ENCODE measurements at regions not wholly inside any gene's neighbourhood (a gene's known extent, or its start where the extent isn't known, plus 50 kb on each side); places are given as distances from the start of the nearest gene placed in this dataset.

GRCh38 chr2:240364582-240364960 lies 70.9 kb upstream of the GPC1 start:
- DNase-seq, result no peak

DNA sequence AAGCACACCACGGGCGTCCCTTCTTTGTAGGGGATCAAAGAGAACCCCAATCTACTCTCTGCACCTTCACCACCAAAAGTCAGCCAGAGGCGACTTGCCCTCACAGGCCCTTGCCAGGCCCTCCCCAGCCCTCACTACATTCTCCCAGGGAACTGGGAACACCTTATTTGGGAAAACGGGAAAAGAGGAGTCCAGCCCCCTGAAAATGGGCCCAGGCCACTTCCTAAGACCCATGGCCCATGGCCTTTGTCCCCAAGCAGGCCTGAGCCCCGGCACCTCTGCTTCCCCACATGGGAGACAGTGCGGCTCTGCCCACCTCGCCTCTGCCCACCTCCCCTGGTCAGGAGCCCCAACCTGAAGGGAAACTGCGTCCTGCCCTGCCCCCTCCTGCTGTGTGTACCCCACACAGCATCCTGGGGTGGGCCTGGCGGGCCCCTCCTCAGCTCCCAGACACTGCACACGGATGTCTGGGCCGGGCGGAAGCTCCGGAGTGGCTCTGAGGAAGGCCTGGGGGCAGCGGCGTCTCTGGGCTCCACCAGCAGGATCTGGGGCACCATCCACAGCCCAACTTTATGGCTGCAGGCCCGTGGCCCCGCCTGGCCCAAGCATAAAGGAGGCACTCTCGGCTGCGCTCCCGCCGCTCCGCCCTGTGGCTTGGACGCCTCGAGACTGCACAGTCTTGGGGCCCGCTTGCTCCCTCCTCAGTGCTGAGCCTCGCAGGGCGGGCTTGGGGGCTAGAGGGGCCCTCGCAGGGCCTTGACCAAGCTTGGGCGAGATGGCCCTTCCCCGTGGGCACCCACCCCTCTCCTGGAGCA lies 70.3 kb upstream of the GPC1 start:
- no peak for DNase-seq

GRCh38 chr2:240365971-240366471 lies 69.4 kb upstream of the GPC1 start:
- no peak for DNase-seq

DNA sequence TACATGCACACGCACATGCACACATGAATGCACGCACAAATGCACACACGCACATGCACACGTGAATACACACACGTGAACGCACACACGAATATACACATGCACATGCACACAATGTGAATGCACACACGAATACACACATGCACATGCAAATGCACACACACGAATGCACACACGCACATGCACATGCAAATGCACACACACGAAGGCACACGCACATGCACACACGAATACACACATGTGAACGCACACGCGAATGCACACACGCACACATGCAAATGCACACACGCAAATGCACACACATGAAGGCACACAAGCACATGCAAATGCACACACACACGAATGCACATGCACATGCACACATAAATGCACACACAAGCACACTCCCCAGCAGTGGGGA lies 68.6 kb upstream of the GPC1 start:
- no peak for DNase-seq

GRCh38 chr2:240367721-240368120 lies 67.7 kb upstream of the GPC1 start:
- DNase-seq, result no peak

DNA sequence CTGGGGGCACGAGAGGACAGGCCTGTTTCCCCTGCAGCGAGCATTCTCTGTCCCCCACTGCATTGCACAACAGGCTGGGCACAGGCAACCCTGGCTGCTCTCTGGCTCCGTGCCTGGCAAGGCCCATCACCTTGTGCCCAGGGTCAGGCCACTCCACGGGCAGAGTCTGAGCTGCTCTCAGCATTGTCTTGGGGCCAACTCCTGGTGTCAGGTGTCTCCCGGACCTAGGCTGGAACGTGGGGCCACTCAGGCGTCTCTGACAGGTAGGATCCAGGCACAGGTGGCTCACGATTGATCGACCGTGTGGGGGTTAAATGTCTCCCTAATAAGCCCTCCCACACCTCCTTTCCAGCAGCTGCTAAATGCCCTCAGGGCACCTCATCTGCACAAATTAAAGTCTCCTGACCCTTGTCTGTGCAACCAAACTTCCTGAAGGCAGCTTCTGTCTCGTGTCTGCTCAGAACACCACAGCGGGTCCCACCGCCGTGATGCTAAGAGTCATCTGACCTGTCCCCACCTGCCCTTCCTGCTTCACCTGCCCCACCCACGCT lies 66.6 kb upstream of the GPC1 start:
- DNase-seq, result no peak

DNA sequence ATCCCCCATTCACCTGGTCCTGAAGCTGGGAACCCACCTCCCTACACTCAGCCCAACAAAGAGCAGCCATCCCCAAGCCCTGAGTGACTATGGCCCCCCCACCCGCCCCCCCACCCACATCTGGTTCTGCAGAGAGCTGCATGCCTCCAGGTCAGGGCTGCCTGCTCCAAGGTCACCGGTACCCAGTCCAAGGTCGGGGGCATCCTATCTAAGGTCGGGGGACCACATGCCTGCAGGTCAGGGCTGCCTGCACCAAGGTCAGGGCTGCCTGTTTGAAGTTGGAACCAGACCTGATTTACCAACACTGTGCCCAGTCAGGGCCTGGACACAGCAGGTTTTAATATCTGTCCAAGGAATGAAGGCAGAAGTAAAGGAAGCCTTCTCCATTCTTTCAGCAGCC lies 66.1 kb upstream of the GPC1 start:
- no peak for DNase-seq

DNA sequence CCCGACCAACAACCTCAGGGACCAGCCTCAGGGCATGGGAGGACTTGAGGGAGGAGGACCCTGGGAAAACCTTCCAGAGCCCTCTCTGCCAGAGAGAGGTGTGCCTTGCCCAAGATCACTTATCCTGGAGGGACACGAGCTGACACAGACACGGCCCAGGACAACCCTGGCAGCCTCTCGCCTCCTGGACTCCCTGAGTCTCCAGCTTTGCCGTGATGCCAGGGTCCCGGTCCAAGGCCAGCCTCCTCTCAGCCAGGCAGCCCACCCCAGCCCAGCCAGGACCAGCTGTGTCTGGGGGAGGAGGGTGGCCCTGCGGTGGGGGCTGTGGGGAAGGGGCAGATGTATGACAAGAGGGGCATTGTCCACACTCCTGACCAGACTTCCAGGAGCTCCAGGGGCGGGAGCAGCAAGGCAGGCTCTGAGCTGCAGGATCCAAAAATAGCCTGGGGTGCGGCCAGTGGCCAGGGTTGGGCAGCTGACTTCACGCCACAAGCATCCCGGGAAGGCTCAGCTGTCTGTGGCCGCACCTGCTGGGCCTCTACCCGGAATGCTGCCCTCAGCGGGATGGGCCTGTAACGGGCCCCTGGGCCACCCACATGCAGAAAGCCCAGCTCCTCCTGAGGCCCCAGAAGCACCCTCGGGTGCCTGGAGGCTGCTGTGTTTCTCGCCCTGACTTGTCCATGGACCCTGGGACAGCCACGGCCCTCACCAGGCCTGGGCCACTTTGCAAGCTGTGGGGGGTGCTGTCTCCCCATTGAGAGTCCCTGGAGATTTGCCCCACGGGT lies 65.5 kb upstream of the GPC1 start:
- no peak for DNase-seq

DNA sequence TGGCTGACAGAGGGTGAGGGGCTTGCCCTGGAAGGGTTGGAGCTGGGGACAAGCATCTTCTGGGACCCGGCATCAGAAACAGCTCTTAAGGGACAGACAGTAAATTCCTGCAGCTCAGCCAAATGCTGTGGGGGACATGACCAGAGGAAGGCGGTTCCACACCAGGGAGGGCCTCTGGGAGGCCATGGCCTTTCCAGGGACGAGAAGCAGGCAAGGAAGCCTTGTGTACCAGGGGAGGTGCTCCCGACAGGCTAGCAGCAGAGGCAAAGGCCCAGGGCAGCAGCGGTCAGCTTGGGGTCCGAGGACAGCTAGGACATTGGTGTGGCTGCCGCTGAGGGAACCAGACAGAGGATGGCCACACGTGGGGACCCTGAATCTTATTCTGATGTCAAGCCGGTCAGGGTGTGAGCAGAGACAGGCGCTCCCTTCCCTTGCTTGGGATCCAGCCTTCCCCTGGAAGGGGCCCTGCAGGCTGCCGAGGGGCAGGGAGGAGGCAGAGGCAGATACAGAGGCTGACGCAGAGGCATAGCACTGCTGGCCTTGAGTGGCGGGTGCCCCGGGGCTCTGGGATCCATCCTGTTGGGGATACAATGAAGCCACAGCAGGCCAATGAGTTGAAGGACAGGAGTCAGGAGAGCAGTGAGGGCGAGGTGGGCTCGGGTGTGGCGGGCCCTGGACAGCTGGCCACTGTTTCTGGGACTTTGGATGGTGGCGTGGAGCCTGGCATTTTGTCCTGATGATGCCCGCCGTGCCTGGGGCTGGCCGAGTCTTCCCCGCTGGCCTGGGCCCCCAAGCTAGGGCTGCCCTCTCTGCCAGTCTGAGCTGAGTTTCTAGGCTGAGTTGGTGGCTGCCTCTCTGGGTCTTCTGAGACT lies 64.1 kb upstream of the GPC1 start:
- DNase-seq, result no peak

- no peak for DNase-seq
These were observed 63.4 kb upstream of the GPC1 start for GRCh38 chr2:240372101-240372500.

- no peak for DNase-seq
These were observed 62.1 kb upstream of the GPC1 start for GRCh38 chr2:240373289-240373885.

GRCh38 chr2:240374085-240374907 lies 61.2 kb upstream of the GPC1 start:
- DNase-seq, result no peak

GRCh38 chr2:240375024-240375645 lies 60.3 kb upstream of the GPC1 start:
- no peak for DNase-seq

- no peak for DNase-seq
These were observed 58.7 kb upstream of the GPC1 start for GRCh38 chr2:240376739-240377138.

GRCh38 chr2:240377366-240377765 lies 58.1 kb upstream of the GPC1 start:
- DNase-seq, result no peak

DNA sequence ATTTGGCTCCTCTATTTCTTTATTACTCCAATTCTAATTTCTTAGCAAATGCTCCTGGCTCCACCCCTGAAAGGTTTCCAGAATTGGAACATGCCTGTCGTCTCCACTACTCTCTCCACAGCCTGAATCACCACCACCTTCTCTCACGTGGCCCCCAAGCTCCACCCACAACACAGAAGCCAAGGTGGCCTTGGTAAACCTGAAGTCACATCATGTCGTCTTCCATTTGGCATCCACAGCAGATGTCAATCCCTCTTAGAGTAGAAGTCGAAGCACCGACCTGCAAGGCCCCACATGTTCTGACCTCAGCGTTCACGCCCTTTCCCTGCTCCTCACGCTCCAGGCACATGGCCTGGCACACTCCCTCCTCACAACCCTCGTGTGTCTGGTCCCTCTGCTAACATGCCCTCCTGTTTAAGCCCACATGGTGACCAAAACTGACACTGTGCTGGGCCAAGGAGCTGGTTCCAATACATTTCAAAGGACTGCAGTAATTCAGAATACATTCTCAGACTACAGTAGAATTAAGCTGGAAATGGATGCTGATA lies 56.3 kb upstream of the GPC1 start:
- no peak for DNase-seq

DNA sequence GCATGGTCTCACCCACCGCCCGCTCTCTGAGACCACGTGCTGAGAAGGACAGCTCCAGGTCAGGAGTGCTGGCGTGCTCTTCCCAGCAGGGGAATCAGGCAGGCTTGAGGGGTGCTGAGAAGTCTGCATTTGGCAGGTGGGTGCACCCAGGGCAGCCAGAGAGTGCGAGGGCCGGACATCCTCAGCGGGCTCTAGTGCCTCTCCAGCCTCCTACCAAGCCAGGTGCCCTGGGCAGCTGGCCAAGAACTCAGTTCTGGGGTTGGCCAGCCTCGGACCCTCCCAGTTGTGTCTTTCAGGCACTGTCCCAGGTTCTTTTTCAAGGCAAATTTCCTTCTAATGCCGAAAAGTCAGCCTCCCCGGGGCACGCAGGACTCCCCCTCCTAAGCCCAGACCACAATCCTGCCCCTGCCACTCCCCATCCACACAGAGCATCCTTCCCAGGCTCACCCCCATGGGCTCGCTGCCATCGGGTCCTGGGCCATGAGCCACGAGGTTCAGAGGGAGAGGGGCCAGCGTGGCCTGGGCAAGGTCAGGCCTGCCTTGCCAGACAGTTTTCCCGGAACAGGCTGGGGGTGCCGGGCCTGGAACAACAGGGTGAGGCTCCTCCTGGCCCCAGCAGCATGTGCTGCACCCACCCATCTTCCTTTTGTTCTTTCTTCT lies 52.2 kb upstream of the GPC1 start:
- no peak for DNase-seq

GRCh38 chr2:240383871-240384700 lies 51.4 kb upstream of the GPC1 start:
- no peak for DNase-seq

All from activated naive CD4-positive, alpha-beta T cell (primary cell).